ENCODE measurements at regions not wholly inside any gene's neighbourhood (a gene's known extent, or its start where the extent isn't known, plus 50 kb on each side); places are given as distances from the start of the nearest gene placed in this dataset.

DNA sequence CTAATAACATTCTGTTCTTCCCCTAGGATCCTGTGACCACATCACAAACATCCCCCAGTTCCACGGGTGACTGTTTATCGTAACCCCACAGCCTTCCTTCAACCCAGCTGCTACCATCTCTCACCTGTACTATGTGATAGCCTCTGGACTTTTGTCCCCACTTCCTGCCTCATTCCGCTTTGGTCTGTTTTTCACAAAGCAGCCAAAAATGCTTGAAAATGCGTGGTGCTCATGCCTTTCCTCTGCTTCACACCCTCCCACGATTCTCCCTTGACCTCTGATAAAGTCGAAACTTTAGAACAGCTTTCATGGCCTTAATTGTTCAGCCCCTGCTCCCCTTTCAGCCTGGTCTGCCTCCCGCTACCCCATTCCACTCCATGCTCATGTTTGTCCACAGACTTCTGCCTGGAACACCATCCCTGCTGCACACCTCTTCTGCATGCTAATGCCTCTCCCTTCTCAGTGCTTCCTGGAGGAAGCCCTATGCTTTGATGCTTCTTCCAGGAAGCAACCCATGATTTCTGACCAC, 165.6 kb downstream of the PLPP3 start:
- H3K4me3 Mint-ChIP-seq (ENCODE audit: unreplicated experiment): no peak overlapping the region
- no peak overlapping the region for H3K27ac Mint-ChIP-seq (ENCODE audit: low read depth, unreplicated experiment)
- TF ChIP-seq, protein P1, sequence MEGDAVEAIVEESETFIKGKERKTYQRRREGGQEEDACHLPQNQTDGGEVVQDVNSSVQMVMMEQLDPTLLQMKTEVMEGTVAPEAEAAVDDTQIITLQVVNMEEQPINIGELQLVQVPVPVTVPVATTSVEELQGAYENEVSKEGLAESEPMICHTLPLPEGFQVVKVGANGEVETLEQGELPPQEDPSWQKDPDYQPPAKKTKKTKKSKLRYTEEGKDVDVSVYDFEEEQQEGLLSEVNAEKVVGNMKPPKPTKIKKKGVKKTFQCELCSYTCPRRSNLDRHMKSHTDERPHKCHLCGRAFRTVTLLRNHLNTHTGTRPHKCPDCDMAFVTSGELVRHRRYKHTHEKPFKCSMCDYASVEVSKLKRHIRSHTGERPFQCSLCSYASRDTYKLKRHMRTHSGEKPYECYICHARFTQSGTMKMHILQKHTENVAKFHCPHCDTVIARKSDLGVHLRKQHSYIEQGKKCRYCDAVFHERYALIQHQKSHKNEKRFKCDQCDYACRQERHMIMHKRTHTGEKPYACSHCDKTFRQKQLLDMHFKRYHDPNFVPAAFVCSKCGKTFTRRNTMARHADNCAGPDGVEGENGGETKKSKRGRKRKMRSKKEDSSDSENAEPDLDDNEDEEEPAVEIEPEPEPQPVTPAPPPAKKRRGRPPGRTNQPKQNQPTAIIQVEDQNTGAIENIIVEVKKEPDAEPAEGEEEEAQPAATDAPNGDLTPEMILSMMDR (IDR thresholded peaks at IDR 0.05; ENCODE audit: unreplicated experiment): no peak
- no peaks in the 10 kb centered on the region for H3K4me1 Mint-ChIP-seq (ENCODE audit: insufficient read depth, unreplicated experiment)
- H3K36me3 Mint-ChIP-seq (ENCODE audit: insufficient read depth, unreplicated experiment): no peaks in the 10 kb centered on the region
- H3K9me3 Mint-ChIP-seq (ENCODE audit: unreplicated experiment): no peaks in the 10 kb centered on the region
- CTCF ChIA-PET: interaction anchor here (0.6 kb wide), 1 partner anchor 492 kb away, joined by 3 read pairs; no protein-coding TSS in a partner anchor
- DNase-seq (ENCODE audit: unreplicated experiment): no peak
- intact Hi-C loops (cut with micrococcal nuclease): no loop called here
- no TSS peak for BruUV-seq (replicated peaks)
- POLR2A ChIA-PET: interaction anchor here (0.6 kb wide), 1 partner anchor 1169 kb away, joined by 3 read pairs; no protein-coding TSS in a partner anchor
- H3K27me3 Mint-ChIP-seq (ENCODE audit: insufficient read depth, unreplicated experiment): peaks cover 11% of the 10 kb centered on the region

DNA sequence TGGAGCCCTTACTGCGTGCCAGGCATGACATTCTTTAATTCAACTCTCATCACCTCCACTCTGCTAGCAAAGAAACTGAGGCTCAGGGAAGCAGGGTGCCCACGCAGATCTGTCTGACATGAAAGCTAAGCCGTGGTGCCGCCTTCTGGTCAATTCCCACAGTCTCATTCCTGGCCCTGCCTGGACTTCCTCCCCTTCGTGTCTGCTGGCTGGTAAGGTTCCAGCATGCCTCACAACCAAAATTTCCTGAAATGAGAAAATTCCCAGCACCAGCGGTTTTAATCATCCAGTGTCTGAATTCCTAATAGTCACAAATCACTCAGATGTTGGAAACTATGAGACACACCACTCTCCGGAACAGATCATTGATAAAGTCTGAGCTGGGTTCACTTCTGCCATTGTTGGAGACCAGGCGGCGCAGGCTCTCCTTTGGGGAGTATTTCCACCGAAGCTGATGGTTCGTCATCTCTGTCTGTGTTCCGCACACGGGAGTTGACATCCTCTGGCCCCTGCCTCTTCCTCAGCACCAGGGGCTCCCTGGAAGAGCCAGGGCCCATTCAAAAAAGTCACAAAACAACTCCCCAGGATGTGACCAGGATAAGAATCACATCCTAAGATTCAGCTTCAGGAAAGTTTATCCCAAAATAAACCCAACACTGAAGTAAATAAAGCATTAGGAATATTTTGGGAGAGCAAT, 167.7 kb downstream of the PLPP3 start:
- CTCF ChIA-PET: no interaction called here
- Mint-ChIP-seq H3K4me1 (ENCODE audit: insufficient read depth, unreplicated experiment) (no peaks in the 10 kb centered on the region), H3K27me3 (ENCODE audit: insufficient read depth, unreplicated experiment) (peaks cover 11% of the 10 kb centered on the region), H3K9me3 (ENCODE audit: unreplicated experiment) (no peaks in the 10 kb centered on the region), H3K4me3 (ENCODE audit: unreplicated experiment) (no peak overlapping the region), H3K27ac (ENCODE audit: low read depth, unreplicated experiment) (no peak overlapping the region), H3K36me3 (ENCODE audit: insufficient read depth, unreplicated experiment) (no peaks in the 10 kb centered on the region)
- intact Hi-C loops (cut with micrococcal nuclease): no loop called here
- TF ChIP-seq, protein P1 (IDR thresholded peaks at IDR 0.05; ENCODE audit: unreplicated experiment): no peak
- POLR2A ChIA-PET: no interaction called here
- DNase-seq (ENCODE audit: unreplicated experiment): no peak
- BruUV-seq (replicated peaks): no TSS peak

DNA sequence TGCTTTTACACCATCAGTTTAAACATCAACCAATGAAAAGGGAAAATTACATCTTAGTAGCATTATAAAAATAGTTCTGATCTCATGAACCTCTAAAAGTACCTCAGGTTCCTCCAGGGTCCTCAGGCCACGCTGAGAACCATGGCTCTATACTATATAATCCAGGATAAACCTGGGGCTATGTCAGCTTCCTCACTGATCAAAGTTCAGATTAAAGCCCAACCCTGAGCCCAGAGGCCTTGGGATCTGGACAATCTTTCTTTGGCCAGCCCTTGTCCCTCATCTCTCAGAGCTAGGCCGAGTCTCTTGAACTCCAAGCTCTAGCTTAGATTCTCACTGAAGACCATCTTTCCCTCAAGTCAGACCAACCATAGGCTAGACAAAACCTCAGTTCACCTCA, 168.3 kb downstream of the PLPP3 start:
- DNase-seq (ENCODE audit: unreplicated experiment): no peak
- H3K9me3 Mint-ChIP-seq (ENCODE audit: unreplicated experiment): no peaks in the 10 kb centered on the region
- TF ChIP-seq, protein P1 (IDR thresholded peaks at IDR 0.05; ENCODE audit: unreplicated experiment): no peak
- ChIA-PET CTCF (interaction anchor here (0.6 to 1.6 kb wide), 2 partner anchors 19 to 1126 kb away, joined by 3 to 4 read pairs; no protein-coding TSS in a partner anchor), POLR2A (no interaction called here)
- BruUV-seq (replicated peaks): no TSS peak
- no peaks in the 10 kb centered on the region for H3K4me1 Mint-ChIP-seq (ENCODE audit: insufficient read depth, unreplicated experiment)
- no peaks in the 10 kb centered on the region for H3K36me3 Mint-ChIP-seq (ENCODE audit: insufficient read depth, unreplicated experiment)
- intact Hi-C loops (cut with micrococcal nuclease): no loop called here
- H3K27me3 Mint-ChIP-seq (ENCODE audit: insufficient read depth, unreplicated experiment): peaks cover 11% of the 10 kb centered on the region
- H3K27ac Mint-ChIP-seq (ENCODE audit: low read depth, unreplicated experiment): no peak overlapping the region
- H3K4me3 Mint-ChIP-seq (ENCODE audit: unreplicated experiment): no peak overlapping the region

DNA sequence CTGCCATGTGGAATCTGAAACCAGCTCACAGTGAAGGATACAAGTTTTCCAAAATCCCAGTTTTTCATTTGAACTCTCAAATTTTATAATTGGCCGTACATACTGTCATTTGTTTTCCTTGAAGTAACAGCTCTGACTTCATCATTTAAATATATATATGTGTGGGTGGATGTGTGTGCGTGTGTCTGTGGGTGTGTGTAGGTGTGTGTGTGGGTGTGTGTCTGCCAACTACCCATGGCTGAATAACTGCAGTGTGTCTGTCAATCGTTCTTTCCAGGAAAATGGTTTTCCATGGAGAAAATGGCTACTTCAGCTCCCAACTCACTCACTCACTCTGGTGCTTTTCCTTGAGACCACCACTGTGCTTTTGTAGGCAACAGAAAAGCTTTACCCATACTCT, 169.0 kb downstream of the PLPP3 start:
- TF ChIP-seq, protein P1 (IDR thresholded peaks at IDR 0.05; ENCODE audit: unreplicated experiment): no peak
- H3K36me3 Mint-ChIP-seq (ENCODE audit: insufficient read depth, unreplicated experiment): no peaks in the 10 kb centered on the region
- peaks cover 11% of the 10 kb centered on the region for H3K27me3 Mint-ChIP-seq (ENCODE audit: insufficient read depth, unreplicated experiment)
- no peak overlapping the region for H3K27ac Mint-ChIP-seq (ENCODE audit: low read depth, unreplicated experiment)
- intact Hi-C loops (cut with micrococcal nuclease): no loop called here
- POLR2A ChIA-PET: no interaction called here
- H3K4me1 Mint-ChIP-seq (ENCODE audit: insufficient read depth, unreplicated experiment): no peaks in the 10 kb centered on the region
- CTCF ChIA-PET: interaction anchor here (0.6 to 2.4 kb wide), 3 partner anchors 18 to 1126 kb away, joined by 3 to 7 read pairs (median 4); no protein-coding TSS in a partner anchor
- no peak for DNase-seq (ENCODE audit: unreplicated experiment)
- no TSS peak for BruUV-seq (replicated peaks)
- no peaks in the 10 kb centered on the region for H3K9me3 Mint-ChIP-seq (ENCODE audit: unreplicated experiment)
- H3K4me3 Mint-ChIP-seq (ENCODE audit: unreplicated experiment): no peak overlapping the region

All from MCF 10A (cell line).